Stomach (tissue), 4 donors: ENCODE measurements at regions not wholly inside any gene's neighbourhood (a gene's known extent, or its start where the extent isn't known, plus 50 kb on each side); places are given as distances from the start of the nearest gene placed in this dataset.

Experiments
- POLR2A ChIP-seq, 4 donors: fragments of 450-650 bp; IDR thresholded peaks; one replicate each; pipeline ENCODE4 v1.6.1; 2016; ENCODE audit warnings: antibody characterized with exemption in 4 of 4, control low read depth in 2 of 4, mild to moderate bottlenecking in 1 of 4, moderate library complexity in 1 of 4
- TF ChIP-seq, protein P1 (sequence below), 7 experiments: fragments of 450-650 bp in 4 of 7; fragments of 200-600 bp in 3 of 7; sonication (generic) in 3 of 7; IDR thresholded peaks; one replicate each; pipeline ENCODE4 v1.5.1; 2016 to 2019; ENCODE audit warnings: antibody characterized with exemption in 7 of 7, control low read depth in 2 of 7, mild to moderate bottlenecking in 1 of 7

DNA sequence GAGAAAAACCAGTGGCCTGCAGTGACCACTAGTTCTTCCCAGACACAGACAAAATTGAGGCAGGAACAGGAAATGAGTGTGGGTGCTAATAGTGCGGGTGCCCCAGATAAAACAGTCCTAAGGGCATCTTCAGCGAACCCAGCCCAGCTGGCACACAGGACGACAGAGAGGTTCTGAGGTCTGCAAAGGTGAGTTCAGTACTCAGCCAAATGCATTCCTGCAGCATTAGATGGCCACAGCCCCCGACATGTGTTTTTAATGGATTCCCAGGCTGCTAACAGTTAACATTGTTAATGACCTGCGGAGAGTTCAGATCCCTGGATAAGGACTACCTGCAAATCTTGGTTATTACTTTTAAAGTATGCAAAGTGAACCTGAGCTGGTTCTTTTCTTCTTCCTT lies 196.0 kb downstream of the HIBADH start:
- TF ChIP-seq, protein P1, sequence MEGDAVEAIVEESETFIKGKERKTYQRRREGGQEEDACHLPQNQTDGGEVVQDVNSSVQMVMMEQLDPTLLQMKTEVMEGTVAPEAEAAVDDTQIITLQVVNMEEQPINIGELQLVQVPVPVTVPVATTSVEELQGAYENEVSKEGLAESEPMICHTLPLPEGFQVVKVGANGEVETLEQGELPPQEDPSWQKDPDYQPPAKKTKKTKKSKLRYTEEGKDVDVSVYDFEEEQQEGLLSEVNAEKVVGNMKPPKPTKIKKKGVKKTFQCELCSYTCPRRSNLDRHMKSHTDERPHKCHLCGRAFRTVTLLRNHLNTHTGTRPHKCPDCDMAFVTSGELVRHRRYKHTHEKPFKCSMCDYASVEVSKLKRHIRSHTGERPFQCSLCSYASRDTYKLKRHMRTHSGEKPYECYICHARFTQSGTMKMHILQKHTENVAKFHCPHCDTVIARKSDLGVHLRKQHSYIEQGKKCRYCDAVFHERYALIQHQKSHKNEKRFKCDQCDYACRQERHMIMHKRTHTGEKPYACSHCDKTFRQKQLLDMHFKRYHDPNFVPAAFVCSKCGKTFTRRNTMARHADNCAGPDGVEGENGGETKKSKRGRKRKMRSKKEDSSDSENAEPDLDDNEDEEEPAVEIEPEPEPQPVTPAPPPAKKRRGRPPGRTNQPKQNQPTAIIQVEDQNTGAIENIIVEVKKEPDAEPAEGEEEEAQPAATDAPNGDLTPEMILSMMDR (IDR thresholded peaks at IDR 0.05): no peak
- TF ChIP-seq POLR2A (IDR thresholded peaks at IDR 0.05): no peak
